HG03575 (cell line): ENCODE measurements at regions not wholly inside any gene's neighbourhood (a gene's known extent, or its start where the extent isn't known, plus 50 kb on each side); places are given as distances from the start of the nearest gene placed in this dataset.

Experiments
- ATAC-seq: cut with Tn5 transposase; IDR thresholded peaks from one replicate; pipeline ENCODE4 v1.9.1; 2021; ENCODE audit not compliant: unreplicated experiment, insufficient number of reproducible peaks, low FRiP score; ENCODE audit errors: extremely low read depth

DNA sequence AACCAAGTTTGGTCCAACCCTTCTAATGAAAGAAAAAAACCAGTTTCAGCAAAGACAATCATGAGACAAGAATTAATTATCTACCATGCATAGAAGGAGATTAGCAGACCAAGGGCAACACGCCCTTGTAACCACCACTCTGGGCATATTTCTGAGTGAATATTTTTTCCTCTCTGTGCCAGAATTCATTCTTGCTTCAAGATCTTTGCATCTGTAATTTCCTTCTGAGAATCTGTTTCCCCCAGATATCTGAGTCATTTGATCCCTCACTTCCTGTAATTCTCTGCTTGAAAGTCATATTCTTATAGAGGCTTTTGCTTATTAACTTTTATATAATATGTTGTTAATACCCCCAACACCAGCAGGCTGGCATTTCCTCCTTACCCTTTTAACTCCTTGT is 243.7 kb downstream of the SLC16A7 start:
- no peak for ATAC-seq

DNA sequence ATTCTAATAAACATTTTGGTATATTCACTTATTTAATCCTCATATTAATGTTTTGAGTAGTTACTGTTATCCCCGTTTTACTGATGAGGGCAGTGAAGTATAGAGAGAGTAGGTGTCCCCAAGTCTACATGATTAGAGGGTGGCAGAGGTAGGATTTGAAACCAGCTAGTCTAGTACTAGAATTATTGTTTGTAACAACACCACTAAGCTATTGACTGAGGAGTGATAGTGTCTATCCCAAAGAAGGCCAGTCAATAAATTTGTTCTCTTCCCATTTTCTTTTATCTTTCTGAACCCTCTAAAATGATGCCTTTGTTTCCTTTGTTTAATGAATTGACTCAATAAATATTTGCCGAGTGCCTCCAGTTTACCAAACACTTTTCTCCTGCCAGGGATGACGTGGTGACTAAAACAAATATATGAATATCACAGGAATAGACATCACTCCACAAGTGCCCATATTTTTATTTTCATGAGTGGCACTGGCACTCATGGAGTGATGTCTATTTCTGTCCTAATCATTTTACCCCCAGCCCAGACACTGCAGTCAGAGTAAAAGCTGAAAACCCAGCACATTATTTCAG is 247.5 kb downstream of the SLC16A7 start:
- no peak for ATAC-seq

DNA sequence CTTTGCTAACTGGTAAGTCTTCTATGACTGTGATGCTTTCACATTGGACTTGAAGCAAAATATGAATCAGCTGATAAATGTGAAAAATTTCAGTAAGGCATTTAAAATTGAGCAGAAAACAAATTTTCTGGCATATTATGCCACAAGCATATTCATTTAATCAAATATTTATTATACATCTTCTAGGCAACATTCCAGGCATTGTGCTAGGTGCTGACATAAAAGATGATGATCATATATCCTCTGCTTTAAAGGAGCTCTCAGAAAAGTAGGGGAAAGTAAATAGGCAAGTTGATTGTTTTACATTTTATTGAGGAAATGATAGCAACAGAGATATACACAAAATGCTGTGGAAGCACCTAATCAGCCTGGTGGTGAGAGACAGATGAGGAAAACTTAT is 248.9 kb downstream of the SLC16A7 start:
- ATAC-seq: no peak

DNA sequence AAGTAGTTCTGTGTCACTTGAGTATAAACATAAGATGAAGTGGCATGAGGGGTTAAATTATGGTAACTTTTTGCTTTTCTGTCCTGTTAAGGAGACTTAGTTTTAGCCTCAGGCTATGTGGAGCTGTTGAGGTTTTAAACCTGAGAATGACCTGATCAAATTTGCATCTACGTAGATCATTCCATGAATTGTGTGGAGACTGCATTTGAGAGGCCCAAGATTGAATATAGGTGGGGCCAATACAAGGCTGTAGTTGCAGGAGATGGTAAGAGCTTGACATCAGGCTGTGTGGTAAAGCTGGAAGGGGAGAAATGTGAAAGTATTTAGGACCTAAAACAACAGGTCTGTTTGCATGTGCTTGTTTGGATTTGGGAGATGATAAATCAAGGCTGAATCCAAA is 249.5 kb downstream of the SLC16A7 start:
- no peak for ATAC-seq

DNA sequence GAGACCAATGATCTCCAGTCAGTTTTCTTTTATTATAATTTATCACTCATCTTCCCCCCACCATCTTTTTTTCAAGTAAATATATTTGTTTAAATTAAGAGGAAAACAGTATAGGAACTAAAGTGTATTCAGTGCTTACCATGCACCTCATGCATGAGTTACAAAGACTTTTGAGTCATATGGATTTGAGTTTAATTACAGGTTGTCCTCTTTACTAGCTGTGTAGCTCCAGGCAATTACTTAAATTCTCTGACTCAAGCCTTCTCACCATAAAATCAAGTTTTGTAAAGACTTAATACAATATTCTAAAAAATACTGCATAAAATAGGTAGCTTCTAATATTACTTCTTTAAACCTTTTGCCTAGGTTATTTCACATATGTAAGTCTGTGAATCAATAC is 251.3 kb downstream of the SLC16A7 start:
- ATAC-seq: no peak

DNA sequence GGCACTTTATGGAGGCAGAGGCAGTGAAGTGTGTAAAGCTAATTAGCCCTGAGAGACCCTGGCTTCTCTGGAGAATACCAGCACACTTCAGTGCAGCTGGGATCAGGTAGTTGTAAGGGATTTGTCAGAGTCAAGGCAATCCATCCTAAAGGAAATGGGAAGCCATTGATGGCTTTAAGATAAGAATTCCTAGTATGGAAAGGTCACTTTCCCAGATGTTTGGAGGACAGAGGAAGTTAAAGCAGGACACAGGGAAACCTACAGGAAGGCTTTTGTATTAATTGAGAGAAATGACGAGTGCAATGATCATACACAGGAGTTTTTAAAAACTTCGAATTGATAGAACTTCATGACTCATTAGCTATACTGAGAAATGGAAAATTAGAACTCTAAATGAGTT is 254.4 kb downstream of the SLC16A7 start:
- ATAC-seq: no peak

DNA sequence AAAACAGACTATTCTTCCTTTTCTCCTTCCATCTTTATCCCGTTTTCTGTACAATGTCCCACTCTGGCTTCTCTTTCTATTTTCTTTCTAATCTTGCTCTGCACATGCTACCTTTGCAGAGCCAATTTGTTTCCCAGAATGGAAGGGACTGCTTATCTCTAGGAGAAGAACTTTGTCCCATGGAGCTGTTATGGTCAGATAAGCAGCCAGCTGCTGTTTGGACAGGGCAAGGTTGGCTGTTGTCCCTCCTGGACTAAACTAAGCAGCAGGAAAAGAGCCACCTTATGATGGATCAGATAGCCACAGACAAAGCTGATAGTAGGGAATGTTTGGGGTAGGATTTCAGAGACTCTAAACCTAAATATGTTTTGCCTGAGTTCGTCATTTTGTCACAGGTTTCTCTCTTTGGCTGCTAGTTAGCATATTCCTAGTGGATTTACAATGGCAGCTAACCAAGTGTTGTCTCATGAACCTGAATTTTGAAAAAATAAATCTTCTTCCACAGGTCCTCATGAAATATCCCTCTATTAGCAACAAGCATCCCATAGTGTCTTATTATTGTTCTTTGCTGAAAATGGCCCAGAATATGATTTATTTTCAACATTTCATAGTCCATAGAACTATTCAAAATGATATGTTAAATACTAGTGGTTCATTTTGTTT is 262.8 kb downstream of the SLC16A7 start:
- ATAC-seq: no peak

DNA sequence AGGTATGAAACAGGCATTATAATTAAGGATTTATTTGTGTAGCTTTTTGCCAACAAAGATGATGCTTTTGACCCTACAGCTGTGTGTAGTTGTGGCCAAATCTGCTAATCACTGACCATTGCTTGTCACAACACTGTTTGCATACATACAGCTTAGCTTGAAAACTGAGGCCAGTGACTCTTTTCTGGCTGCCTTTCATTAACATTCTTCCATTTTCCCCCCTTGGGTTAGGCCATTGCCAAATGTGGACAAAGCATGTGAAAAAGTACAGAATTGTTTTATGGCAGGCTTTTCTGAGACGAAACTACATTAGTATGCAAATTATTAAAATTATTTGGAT is 263.3 kb downstream of the SLC16A7 start:
- ATAC-seq: no peak

DNA sequence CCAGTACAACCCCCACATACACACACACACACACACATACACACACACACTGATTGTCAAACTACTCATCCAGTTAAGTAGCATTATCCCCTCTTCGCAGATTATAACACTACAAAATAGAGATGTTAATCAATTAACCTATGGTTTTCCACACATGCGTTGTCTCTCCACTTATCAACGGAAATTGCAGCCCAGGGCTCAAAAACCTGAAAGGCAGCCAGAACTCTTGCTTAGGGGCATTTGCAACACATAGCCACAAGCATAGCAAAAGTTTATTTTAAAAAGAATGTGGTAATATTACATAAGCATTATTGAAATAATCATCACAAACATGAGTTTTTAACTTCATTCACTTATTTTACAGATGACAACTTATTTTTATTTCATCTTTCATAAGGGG is 265.8 kb downstream of the SLC16A7 start:
- no peak for ATAC-seq

DNA sequence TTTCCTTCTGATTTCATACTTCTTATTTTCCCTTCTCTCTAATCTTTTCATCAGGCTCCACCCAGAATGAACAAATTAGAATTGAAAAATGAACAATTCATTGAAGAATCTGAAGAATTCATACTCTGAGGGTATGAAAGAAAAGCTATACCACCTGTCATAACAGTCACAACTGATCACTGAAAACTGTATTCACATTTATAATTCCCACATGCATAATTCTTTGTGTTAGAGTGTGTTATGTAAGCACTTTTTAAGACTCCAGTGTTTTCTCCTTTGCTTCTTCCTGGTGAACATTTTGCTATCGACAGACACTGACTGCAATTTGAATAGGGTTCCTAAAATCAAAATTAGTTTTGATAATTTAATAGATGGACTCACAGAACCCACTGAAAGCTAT is 271.2 kb downstream of the SLC16A7 start:
- ATAC-seq: no peak

DNA sequence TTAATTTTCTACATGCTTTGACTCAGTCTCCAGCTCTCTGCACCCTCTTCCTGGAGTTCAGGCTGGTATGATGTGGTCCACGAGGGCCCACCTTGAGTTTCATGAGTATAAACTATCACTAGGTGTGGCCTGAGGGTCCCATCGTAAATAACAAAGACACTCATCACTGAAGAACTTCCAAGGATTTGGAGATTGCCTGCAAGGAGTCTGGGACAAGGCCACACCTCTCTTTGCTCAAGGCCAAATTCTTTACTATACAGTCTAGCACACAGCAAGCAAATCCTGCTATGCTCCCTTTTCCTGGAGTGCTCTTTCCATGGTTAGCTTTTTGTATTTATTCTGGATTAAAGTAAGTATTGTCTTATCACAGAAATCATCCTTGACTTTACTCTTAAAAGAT is 271.9 kb downstream of the SLC16A7 start:
- no peak for ATAC-seq

DNA sequence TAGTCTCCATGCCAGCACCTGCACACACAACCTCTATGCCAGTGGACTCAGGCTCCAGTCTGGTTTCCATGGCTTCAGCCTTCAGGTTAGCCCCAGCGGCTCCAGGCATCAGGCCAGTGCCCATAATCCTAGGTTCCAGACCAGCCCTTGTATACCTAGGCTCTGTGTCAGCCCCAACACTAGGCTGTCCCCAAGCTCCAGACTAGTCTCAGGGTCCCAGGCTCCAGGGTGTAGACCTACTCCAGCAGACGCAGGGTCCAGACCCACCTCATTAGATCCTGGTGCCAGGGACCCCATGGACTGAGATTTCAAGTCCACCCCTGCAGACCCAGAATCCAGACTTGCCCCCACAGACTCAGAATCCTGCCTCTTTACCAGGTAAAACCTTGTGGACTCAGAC is 275.9 kb downstream of the SLC16A7 start:
- no peak for ATAC-seq

DNA sequence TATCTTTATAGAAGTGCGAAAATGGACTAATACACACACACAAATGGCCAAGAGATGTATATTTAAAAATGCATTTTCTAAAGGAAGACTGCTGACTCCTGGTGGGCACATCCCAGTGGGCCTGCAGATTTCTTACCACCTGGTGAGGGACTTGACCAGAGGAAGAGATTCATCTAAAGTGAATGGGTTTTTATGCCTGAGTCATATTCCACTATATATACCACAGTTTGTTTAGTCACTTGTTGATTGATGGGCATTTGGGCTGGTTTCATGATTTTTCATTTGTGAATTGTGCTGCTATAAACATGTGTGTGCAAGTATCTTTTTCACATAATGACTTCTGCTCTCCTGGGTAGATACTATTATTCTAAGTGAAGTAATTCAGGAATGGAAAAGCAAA is 277.3 kb downstream of the SLC16A7 start:
- ATAC-seq: no peak

DNA sequence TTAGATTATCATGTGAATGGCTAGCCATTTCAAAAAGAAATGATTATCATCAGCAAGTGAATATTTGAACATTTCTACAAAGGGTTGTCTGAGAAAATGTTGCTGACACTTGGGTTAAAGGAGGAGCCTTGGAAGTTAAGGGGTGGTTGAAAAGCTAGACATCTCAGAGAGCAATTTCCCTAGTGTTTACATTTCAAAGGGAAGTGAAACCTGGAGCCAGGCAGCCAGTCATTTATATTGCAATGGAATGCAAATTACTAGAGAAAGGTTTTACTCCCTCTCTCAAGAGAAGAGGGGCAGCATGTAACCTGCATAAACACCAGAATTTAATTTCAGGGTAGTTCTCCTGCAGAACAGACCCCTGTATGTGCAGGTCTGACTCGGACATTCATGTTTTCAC is 279.0 kb downstream of the SLC16A7 start:
- ATAC-seq: no peak

DNA sequence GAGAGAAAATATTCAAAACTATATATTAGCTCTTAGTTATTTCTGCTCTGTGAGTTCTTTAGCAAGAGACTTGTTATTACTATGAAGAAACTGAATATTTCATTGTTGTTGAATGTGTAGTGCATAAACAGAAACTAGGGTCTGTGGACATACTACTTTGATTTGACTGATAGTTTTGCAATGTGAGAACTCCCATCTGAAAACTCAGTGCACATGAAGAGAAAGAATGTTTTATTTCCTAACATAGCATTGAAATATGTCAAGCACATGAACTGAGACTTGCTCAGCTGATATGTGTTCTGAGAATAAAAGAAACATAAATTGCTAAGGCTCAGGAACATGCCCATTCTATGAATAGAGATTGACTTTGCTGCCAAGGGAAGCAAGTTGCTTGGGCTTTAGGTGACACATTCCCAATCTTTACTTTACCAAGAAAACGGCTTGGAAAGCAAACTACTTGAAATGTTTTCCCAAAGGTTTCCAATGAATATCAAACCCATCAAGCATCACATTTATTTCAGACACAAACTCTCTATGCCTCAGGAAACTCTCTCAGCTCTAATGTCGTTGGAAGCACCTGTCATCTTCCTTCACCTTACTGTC is 290.4 kb downstream of the SLC16A7 start:
- no peak for ATAC-seq

DNA sequence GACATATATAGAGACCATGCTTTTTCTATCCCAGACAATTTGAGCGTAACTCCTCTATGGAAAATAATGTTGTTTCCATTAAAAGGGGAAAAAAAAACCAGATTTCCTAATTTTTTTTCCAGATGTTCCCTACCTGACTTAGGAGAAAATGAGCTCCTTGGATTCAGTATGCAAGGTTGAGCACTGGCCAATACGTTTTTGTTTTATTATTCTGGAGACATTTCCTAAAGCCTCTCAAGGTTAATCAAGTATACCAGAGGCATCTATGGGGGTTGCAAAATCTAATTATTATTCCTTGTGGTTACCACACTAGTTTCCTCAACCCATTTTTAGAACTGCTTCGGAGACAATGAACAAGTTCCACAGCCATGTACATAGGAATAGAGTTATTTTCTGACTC is 291.3 kb downstream of the SLC16A7 start:
- ATAC-seq: no peak

DNA sequence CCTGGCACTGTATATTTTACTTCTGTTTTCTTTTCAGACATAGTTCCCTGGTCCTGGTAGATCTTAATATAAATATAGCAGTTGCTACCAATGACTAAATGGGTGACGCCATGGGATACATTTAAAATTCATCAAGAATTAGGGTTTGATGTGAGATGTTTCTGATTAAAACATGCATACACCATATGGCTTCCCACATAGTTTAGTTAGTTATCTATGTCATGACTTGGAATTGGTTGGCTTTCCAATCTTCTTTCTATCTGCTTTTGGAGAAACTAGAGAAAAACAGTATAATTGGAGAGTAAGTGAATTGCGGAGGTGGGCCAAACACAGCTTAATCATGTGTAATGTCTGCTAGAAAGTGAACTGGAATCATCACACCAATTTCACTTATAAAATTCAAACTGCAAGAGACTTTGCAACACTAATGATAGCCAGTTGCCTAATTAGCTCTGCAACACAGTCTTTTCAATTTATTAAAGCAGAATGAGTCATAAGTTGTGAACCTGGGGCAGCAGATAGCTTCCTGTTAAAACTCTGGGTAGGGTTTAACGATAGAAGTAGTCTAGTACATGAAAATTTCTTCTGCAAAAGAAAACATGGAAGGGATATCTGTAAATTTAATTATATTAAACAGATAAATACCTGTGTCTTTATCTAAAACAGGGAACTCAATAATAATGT is 295.2 kb downstream of the SLC16A7 start:
- no peak for ATAC-seq

DNA sequence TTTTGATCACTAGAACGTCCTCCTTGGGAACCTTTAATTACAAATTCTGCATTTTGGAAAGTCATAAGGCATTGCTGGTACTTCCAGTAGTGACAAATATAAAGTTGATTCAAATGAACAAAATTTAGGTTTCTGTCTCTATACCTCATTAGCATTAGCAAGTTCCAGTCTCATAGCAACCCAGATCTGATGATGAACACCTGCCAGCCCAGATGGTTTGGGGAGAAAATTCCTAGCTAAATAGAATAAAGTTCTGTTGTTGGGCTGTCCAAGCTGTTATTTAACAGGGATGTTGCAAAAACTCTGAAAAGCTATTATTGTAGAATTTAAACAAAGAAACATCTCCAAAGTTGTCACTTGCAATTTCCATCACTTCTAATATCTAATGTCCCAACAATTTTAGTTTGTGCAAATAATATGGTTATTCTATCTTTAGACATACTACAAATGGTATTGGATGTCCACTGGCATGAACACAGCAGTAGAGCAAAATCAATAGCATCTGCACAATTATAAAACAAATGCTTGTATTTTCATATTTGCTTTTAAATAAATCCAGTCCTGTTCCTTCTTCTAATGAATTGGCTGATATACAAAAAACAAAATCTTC is 299.4 kb downstream of the SLC16A7 start:
- ATAC-seq: no peak

DNA sequence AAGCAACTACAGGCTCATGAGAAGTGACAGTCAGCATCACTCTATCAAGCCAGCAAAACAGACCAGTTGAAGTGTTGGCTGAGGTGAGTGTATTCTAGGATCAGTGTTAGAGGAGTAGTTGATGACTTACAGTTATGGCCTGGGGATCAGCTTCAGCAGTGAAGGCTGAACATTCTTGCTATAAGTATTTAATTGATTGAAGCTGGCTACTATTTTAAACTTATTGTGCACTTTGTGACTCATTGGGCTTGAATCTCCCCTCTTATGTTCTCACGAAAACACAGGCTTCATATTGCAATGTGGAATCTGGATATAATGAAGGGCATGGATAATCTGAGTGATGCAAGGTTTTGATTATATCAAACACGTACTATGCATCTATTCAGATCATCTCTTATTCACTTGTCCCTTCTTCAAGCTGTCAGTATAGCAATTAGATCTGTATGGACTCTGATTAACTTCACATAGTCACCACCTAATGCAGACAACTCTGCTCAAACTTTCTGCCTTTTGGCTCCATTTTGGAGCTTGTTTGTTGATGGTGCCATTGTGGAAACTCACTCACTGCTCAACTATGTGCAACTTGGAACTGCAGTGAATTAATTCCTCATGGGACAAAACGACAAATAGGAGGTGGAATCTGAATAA is 309.2 kb downstream of the SLC16A7 start:
- no peak for ATAC-seq

DNA sequence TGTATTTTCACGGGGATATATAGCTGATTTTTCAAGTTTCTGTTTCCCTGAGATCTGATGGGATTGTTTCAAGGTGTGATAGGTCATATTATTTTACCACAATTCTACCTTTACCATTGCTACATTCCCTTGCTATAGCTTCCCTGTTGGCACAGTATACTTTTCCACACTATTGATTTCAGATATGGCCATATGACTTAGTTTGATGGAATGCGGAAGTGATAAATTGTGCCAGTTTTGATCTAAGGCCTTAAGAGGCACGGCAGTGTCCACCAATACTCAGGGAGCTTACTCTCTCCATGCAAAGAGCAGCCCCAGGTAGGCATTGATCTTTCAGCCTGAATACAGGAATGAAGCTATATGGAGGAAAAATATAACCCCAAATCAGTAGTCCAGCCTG is 315.7 kb downstream of the SLC16A7 start:
- ATAC-seq: no peak
